NCI-H1105 (cell line): ENCODE measurements at regions not wholly inside any gene's neighbourhood (a gene's known extent, or its start where the extent isn't known, plus 50 kb on each side); places are given as distances from the start of the nearest gene placed in this dataset.
A peak's percentile ranks its signal among the peaks of the same experiment; 100 is the strongest.

Experiments used
- DNase-seq: peaks from one replicate; lab custom pipeline; 2025; lab: John Stamatoyannopoulos, UW

GRCh38 chr3:187954873-187955586 lies 198.9 kb upstream of the LPP start:
- no peak for DNase-seq

GRCh38 chr3:187955587-187955952 lies 198.4 kb upstream of the LPP start:
- no peak for DNase-seq

- no peak for DNase-seq
These were observed 196.8 kb upstream of the LPP start for GRCh38 chr3:187957165-187957581.

DNA sequence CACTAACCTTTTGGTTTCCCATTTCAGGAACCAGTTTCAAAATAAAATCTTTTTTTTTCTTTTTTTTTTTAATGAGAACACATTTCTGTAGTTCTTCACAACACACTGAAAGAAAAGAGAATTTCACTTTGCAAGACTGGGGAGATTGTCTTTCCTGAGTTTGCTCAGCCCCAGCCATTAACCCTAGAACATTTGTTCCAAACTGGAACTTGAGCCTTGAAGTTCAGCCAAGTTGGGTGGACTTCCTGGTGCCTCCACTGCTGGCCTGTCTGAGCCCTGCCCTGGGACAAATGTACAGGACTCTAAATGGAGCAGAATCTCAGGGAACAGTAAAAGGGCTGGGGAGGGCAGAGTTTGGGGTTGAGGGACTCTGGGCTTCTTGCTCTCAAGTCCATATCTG lies 196.4 kb upstream of the LPP start:
- DNase-seq, result no peak

GRCh38 chr3:187958432-187959003 lies 195.4 kb upstream of the LPP start:
- DNase-seq, result no peak

GRCh38 chr3:187960820-187961219 lies 193.1 kb upstream of the LPP start:
- DNase-seq, result no peak

DNA sequence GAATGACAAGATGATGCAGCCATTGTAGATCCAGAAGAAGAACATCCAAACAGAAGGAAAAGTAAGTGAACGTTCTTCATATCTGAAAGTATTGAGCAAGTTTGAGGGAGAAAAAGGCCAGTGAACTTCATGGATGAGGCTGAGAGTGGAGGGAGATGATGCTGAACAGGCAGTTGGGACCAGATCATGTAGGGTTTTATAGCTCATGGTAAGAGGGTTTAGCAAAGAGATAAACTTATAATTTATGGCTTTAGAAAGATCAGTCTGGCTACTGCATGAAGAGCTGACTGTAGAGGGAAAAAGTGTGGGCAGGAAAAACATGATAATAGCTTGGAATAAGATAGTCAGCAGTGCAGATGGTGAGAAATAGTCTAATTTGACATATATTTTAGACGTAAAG lies 192.6 kb upstream of the LPP start:
- DNase-seq, result no peak

GRCh38 chr3:187963003-187963676 lies 190.8 kb upstream of the LPP start:
- DNase-seq, result no peak

- DNase-seq, result no peak
These were observed 190.1 kb upstream of the LPP start for GRCh38 chr3:187963677-187964385.

- DNase-seq, result no peak
These were observed 189.2 kb upstream of the LPP start for GRCh38 chr3:187964760-187965159.

- DNase-seq, result no peak
These were observed 187.9 kb upstream of the LPP start for GRCh38 chr3:187966096-187966495.

GRCh38 chr3:187966636-187967406 lies 187.1 kb upstream of the LPP start:
- DNase-seq, result peak; percentile 38

DNA sequence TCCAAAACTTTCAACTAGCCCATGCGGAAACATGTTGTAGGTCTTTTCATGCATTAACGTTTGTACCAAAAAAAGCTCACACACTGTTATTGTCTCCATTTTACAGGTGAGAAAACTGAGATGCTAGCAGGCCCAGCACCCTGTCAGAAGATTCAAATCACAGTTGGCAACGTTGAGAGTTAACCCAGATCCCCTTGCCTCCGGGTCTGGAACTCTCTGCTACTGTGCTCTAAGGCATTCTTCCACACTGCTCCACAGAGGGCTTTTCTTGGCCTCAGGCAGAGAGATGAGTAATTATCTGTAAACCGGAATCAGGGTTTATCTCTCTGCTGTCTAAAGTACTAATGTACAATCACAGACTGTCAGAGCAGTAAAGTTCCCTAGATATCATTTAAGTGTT lies 186.0 kb upstream of the LPP start:
- DNase-seq, result no peak

DNA sequence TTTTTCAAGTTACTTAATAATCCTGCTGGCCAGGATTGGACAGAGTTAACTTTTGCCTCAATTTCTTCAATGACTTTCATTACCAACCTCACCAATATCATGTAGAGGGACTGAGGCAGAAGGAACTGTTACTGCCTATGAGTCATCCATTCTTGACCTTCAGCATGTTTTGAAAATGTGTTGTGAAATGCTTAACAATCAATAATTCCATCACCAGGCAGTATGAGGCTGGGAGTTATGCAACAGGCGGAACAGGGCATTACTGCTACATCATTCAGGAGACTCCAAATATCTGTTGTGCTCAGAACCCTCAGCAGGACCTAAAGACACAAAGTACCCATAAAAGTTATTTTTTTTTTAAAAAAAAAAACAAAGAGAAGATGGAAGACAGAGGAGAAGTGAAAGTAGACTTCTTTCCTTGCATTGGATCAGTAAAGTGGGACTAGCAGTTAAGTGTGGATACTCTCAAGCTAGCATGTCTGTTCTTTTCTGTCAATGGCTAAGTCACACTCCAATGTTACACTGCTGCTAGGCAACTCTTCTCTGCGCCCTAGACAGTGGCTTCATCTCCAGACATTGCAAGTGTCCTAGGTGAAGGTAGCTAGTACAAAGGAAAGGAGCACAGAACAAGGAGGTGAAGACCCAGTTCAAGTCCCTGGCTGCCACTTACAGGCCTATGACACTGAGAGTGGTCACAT lies 184.9 kb upstream of the LPP start:
- DNase-seq, result no peak

- no peak for DNase-seq
These were observed 184.4 kb upstream of the LPP start for GRCh38 chr3:187969581-187969950.

DNA sequence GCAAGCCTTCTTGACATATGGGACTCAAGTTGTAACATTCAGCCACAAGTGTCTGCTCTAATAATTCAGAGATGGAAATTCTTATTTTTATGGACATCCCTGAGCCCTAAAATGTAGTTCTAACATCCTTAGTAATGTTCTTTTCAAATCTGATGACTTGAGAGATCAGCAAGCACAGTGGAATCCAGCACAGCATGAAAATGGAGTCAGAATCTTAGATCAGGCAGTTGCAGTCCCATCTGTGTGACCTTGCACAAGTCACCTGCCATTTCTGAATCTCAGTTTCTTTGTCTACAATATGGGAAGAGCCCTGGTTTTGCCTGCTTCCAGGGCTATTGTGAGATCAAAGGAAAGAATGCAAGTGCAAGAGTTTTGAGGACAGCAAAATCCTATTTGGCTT lies 183.9 kb upstream of the LPP start:
- DNase-seq, result no peak

- DNase-seq, result no peak
These were observed 182.3 kb upstream of the LPP start for GRCh38 chr3:187971629-187972028.

DNA sequence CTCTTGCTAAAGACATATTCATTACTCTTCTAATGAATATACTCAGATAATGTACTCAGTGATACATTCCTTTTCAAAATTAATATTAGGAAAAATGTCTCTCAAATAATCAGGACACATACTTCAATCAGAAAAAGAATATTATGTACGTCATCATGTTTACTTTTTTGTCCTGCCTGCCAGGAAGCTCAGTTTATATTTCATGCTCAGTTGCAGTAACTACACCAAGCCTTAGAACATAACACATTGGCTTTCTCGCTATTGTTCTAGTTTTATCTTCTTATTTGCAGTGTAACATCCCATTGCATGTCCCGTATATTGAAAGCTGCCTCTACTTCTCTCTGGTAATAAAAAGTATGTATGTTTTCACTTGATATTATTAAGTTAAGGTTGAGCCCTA lies 181.5 kb upstream of the LPP start:
- no peak for DNase-seq

GRCh38 chr3:187973977-187974870 lies 179.7 kb upstream of the LPP start:
- no peak for DNase-seq

DNA sequence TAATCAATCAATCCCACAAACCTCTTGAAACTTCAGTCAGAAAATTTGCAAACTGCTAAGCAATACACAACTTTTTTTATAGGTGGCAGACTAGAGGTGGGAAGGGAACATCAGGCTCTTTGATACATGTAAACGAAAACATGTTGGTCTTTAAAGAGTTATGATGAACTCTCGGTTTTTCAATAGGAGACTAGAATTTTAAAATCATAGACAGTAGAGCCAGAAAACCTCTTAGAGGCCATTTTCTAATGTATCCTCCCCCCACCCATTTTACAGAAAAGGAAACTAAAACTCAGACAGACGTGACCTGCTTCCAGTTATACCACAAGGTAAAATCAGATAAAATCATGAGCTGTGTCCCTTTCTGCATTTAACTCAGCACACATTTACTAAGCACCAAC lies 179.1 kb upstream of the LPP start:
- DNase-seq, result no peak
